Breast epithelium (tissue), 4 donors: ENCODE measurements at regions not wholly inside any gene's neighbourhood (a gene's known extent, or its start where the extent isn't known, plus 50 kb on each side); places are given as distances from the start of the nearest gene placed in this dataset.
"Not testable (repeated sequence)": the region's sequence is repeated elsewhere in the genome, so short reads cannot be mapped to it uniquely, and the experiment has no call there.

Experiments
- DNase-seq, 2 donors: peaks; one replicate each; pipeline ENCODE4 v3.0.0-alpha.2; 2019; ENCODE audit warnings: low spot score in 2 of 2
- H3K27ac ChIP-seq, 2 donors: fragments of 200-600 bp; sonication (generic) in 1 of 2; one replicate each; pipeline ENCODE4 v1.5.1; 2016 to 2019; ENCODE audit warnings: mild to moderate bottlenecking in 1 of 2
- H3K27me3 ChIP-seq, 2 donors: fragments of 200-600 bp; sonication (generic) in 1 of 2; one replicate each; pipeline versions ENCODE4 v1.5.1 to v1.6.0; 2017 to 2019; ENCODE audit warnings: control low read depth in 1 of 2, mild to moderate bottlenecking in 1 of 2
- H3K36me3 ChIP-seq: fragments of 200-600 bp; one replicate; pipeline ENCODE4 v1.5.1; 2019
- H3K4me1 ChIP-seq, 2 donors: fragments of 200-600 bp; sonication (generic); one replicate each; pipeline ENCODE4 v1.5.1; 2016 to 2019; ENCODE audit warnings: control low read depth in 1 of 2
- H3K4me3 ChIP-seq, 3 donors: fragments of 200-600 bp; sonication (generic); 1 replicate in 2 of 3; 2 replicates in 1 of 3; pipeline ENCODE4 v1.5.1; 2016 to 2019; ENCODE audit warnings: mild to moderate bottlenecking in 3 of 3, moderate library complexity in 2 of 3
- H3K9me3 ChIP-seq, 2 donors: fragments of 200-600 bp; sonication (generic) in 1 of 2; one replicate each; pipeline ENCODE4 v1.5.1; 2016 to 2019; ENCODE audit warnings: control low read depth in 1 of 2
- CTCF ChIP-seq, 3 donors: fragments of 450-650 bp; IDR thresholded peaks; one replicate each; pipeline ENCODE4 v1.5.1; 2016 to 2017; ENCODE audit warnings: antibody characterized with exemption in 3 of 3, mild to moderate bottlenecking in 3 of 3, moderate library complexity in 3 of 3
- POLR2A ChIP-seq: fragments of 450-650 bp; IDR thresholded peaks from one replicate; pipeline ENCODE4 v1.6.1; 2016; ENCODE audit warnings: antibody characterized with exemption, mild to moderate bottlenecking, moderate library complexity
- POLR2AphosphoS5 ChIP-seq, 3 donors: sonication (generic); formaldehyde crosslinking; IDR thresholded peaks; one replicate each; pipeline ENCODE4 v1.6.1; 2017; ENCODE audit warnings: antibody characterized with exemption in 3 of 3
- intact Hi-C: fragments of 100-400 bp; cut with DNase I; formaldehyde crosslinking; loops from one replicate; pipeline ENCODE4 v1.15.1; 2023; ENCODE audit warnings: low total_unique reads

- no peaks in the 10 kb centered on the region for H3K9me3 ChIP-seq
- peaks cover 0 to 5% of the 10 kb centered on the region in 2 donors for H3K27me3 ChIP-seq
- intact Hi-C loops = no loop called here
- no peak overlapping the region for H3K4me3 ChIP-seq
- H3K27ac ChIP-seq = peak overlapping the region in 1 of 2 donors; percentile 14
- H3K4me1 ChIP-seq = peaks cover 0 to 5% of the 10 kb centered on the region in 2 donors
- TF ChIP-seq CTCF (IDR thresholded peaks at IDR 0.05) (no peak), POLR2A (no peak), POLR2AphosphoS5 (IDR thresholded peaks at IDR 0.05) (no peak)
- DNase-seq = no peak
- H3K36me3 ChIP-seq = no peaks in the 10 kb centered on the region
Measured at GRCh38 chr12:131226345-131227265, 272.9 kb downstream of the ADGRD1 start.

GRCh38 chr12:131227641-131228040, 273.9 kb downstream of the ADGRD1 start:
- H3K9me3 ChIP-seq, H3K27ac ChIP-seq, H3K4me3 ChIP-seq, H3K36me3 ChIP-seq, DNase-seq, H3K27me3 ChIP-seq, H3K4me1 ChIP-seq, intact Hi-C loops: not testable (repeated sequence)

- H3K4me3 ChIP-seq, H3K36me3 ChIP-seq, DNase-seq, intact Hi-C loops, H3K4me1 ChIP-seq, H3K9me3 ChIP-seq, H3K27me3 ChIP-seq: not testable (repeated sequence)
- H3K27ac ChIP-seq = peak overlapping the region in 1 of 2 donors; percentile 52
Measured at GRCh38 chr12:131229079-131229425, 275.3 kb downstream of the ADGRD1 start.

- no peaks in the 10 kb centered on the region for H3K4me1 ChIP-seq
- peaks cover 0 to 6% of the 10 kb centered on the region in 2 donors for H3K9me3 ChIP-seq
Measured at GRCh38 chr12:131229426-131230339, 276.0 kb downstream of the ADGRD1 start.

GRCh38 chr12:131230340-131231031, 276.8 kb downstream of the ADGRD1 start:
- no peak overlapping the region for H3K4me3 ChIP-seq
- H3K4me1 ChIP-seq = no peaks in the 10 kb centered on the region
- H3K36me3 ChIP-seq = no peaks in the 10 kb centered on the region
- H3K27me3 ChIP-seq = peaks cover 0 to 5% of the 10 kb centered on the region in 2 donors
- no peak for DNase-seq
- H3K9me3 ChIP-seq = peaks cover 0 to 6% of the 10 kb centered on the region in 2 donors
- H3K27ac ChIP-seq = peak overlapping the region in 1 of 2 donors; percentile 25
- intact Hi-C loops = loop anchor here (5.0 kb wide), 1 partner anchor 158 kb away; no protein-coding TSS in a partner anchor
- no peak for TF ChIP-seq POLR2AphosphoS5 (IDR thresholded peaks at IDR 0.05)
- no peak for TF ChIP-seq CTCF (IDR thresholded peaks at IDR 0.05)
- TF ChIP-seq POLR2A = no peak

More at GRCh38 chr12:131229426-131230339, 276.0 kb downstream of the ADGRD1 start:
- peak in 1 of 2 donors; percentile 20 for DNase-seq
- H3K4me3 ChIP-seq = no peak overlapping the region
- peaks cover 0 to 5% of the 10 kb centered on the region in 2 donors for H3K27me3 ChIP-seq
- H3K27ac ChIP-seq = peak overlapping the region in 1 of 2 donors; percentile 52
- no peak for TF ChIP-seq CTCF (IDR thresholded peaks at IDR 0.05)
- TF ChIP-seq POLR2AphosphoS5 (IDR thresholded peaks at IDR 0.05) = peak in 1 of 3 donors; percentile 51
- intact Hi-C loops = loop anchor here (5.0 kb wide), 1 partner anchor 157 kb away; no protein-coding TSS in a partner anchor
- no peaks in the 10 kb centered on the region for H3K36me3 ChIP-seq
